Skin of body (tissue), 2 donors: ENCODE measurements at regions not wholly inside any gene's neighbourhood (a gene's known extent, or its start where the extent isn't known, plus 50 kb on each side); places are given as distances from the start of the nearest gene placed in this dataset. TPM values are rescaled to one million over a fixed set of nuclear protein-coding genes. Genes with fewer than 3 reads are reported as not detected.

ENCODE experiments used
- DNase-seq: peaks from one replicate; lab custom pipeline; 2025; lab: John Stamatoyannopoulos, UW
- small RNA-seq: library from RNA; depleted of rRNA; stranded (forward); fragments of <200 nt; gene quantifications from one replicate; pipeline ENCODE3, GENCODE V24; 2014; ENCODE audit warnings: low replicate concordance

DNA sequence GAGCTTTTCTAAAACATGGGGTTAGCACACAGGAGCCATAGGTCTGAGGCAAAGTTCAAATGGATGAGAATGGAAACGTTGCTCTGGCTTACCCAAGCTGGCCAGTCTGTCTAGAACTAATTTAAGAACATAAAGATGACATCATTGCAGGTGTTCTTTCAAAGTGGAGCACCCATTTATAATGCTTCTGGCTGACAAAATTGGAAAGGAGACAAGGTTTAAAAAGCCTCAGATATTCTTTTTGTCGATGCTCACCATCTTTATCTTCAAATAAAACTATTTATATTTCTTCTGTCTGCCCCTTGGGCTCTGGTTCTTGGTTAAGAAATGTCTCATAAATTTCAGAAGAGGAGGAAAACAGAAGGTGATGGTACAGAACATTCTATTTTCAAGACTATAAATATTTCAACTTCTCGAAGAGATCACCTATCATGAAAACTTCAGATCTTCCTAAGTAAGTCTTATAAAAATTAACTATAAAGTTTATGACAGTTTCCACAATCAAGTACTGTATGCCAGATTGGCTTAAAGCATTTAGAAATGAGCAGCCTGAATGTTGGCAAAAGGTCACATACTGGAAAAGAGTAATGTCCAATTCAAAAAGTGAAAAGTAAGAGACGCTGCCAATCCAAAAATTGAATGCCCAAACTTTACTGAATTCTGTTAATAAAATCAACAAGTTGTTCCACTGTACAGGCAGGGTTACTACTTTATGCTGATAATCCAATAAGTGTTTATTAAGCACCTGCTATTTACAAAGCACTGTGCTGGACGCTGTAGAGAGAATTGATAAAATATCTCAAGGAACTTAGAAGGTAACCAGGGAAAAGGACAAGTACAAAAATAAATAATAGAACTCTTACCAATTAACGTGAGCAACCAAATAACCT, 92.0 kb downstream of the ETS2 start:
- no peak for DNase-seq

DNA sequence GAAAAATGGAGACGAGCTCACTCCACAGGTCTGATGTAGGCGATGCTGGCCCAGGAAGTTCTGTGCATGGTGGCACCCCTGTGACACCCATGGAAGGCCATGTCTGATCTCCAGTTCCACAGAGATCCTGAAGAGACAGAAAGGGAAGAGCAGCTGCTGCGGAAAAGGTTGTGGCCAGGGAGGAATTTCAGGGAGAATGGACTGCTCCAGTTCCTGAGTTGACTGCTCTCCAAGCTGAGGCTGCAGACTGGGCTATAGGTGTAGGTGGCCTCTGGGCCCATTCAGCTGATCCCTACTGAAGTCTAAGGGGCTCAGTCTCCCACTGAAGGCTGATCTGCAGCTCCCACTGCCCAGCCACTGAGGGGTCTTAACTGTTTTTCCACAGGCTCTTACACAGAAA, 89.2 kb downstream of the ETS2 start:
- no peak for DNase-seq

DNA sequence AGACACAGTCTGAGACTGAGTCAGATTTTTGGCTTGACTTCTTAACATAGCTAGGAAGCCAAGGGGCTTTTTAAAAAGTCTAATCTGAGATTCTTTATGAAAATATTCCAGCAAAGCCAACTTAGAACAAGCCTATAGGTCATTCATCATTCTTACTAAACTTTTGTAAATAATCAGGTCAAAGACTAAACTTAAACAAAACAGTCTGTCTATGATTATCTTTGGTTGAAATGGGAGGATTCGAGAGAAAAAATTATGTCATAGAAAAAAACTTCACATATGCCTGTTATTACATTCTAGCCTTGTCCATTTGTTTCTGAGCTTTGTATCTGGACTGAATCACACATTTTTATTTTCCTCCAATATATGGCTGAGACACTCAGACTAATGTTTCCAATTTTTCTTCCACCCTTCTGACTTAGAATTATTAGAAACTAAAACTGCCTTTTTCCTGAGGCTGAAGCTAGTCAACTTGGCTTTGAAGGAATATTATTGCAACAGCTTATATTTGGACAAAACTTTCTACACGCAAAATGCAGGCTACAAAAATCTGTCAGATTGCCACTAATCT, 83.3 kb downstream of the ETS2 start:
- peak; percentile 88 for DNase-seq

DNA sequence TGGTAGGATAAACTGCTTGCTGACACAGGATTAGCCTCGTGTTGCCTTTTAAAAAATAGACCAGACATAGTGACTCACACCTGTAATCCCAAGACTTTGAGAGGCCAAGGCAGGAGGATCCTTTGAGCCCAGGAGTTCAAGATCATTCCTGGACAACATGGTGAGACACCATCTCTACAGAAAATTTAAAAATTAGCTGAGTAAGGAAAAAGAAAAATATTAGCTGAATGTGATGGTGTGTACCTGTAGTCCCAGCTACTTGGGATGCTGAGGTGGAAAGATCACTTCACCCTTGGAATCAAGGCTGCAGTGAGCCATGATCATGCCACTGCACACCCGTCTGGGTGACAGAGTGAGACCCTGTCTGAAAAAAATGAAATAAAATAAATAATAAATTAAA, 82.0 kb downstream of the ETS2 start:
- no peak for DNase-seq

DNA sequence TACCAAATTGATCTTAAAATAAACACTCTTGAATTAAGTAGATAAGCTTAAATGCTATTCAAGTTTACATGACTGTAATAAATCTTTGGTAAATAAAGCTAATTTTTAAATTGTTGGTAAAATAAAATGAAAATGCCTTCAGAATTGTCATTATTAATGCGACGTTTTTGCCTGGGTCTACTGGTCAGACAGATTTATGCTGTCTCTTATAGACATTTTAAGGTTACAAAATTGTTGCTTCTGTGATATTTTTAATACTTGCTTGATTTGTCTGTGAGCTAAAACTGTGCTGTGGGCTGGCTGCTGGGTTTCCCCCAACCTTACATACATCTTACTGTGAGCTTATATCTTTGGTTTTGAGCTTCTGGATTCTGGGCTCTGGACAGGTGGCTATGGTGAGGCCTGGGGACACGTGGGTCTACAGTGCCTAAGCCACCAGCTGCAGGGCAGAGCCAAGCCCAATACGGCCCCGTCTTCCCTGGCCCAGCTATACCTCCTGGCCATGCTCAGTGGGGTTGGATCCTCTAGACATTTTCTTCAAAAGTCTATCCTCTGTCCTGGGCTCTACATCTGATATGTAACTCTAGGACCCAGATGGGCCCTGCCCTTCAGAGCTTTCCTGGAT, 81.4 kb downstream of the ETS2 start:
- DNase-seq, result no peak

DNA sequence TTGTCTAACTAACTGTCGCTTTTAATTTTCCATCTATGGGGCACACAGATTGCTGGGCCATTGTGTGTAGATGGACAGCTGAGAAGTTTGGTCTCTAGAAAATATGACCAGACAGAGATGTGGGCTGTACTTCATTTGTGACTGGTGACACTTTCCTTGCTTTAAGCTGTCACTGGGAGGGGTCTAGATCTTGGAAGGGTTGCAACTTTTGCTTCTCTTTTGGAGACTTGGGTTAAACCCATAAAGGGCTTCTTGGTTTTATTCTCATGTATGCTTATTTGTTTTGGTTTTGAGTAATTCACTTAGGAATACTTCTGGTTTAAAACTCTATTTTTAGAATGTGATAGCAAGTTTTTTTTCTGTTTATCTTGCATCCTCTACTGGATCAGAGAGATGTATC, 80.2 kb downstream of the ETS2 start:
- DNase-seq, result no peak

DNA sequence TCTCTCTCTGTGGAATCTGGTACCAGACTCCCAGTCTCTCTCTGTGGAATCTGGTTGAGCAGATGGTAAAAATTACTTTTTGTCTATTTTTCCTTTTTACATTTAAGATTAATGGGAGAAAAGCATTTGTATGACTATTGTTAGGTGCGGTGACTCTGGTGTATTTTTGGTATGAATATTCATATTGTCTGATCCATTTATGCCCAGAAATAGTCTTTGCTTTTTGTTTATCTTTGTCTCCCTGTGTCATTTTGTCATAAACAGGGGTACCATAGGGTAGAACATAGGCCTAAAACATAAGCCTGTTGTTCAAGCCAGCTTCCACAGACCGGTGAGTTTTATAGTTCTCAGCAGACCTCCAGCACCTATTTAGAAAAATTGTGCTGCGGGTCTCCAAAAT, 78.7 kb downstream of the ETS2 start:
- no peak for DNase-seq

DNA sequence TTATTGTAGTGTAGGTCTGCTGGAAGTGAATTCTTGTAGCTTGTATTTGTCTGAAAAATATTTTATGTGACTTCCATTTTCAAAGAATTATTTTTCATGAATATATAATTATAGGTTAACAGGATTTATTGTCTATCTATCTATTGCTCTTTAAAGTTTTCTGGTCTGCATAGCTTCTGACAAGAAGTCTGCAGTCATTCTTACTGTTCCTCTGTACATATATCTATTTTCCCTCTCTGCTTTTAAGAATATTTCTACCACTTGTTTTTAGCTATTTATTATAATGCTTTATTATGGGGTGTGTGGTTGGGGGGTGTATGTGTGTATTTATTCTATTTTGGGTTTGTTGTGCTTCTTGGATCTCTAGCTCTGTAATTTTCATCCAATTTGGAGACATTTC, 77.4 kb downstream of the ETS2 start:
- DNase-seq, result no peak

DNA sequence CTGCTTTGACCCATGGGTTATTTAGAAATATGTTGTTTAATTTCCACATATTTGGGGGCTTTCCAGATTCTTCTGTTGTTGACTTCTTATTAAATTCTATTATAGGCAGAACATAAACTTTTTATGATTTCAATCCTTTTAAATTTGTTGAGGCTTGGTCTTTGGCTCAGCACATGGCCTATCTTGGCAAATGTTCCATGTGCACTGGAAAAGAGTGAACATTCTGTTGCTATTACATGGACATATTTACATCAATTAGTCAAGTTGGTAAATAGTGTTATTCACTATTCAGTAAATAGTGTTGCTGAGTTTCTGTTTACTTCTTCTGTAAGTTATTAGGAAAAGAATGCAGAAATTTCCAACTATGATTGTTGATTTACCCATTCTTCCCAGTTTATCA, 75.4 kb downstream of the ETS2 start:
- no peak for DNase-seq

DNA sequence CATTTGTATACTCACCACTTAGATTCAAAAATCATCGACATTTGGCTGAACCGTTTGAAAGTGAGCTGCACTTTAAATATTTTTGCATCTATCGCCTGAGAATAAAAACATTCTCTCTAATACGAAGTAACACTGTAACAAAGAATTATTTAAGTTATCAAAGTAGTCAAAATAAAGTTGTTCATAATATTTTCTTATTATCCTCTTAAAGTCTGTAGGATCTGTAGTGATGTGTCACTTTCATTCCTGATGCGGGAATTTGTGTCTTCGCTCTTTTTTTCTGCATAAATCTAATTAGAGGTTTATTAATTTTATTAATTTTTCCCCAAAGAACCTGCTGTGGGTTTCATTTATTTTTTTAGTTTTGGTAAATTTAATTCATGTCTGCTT, 74.8 kb downstream of the ETS2 start:
- no peak for DNase-seq

DNA sequence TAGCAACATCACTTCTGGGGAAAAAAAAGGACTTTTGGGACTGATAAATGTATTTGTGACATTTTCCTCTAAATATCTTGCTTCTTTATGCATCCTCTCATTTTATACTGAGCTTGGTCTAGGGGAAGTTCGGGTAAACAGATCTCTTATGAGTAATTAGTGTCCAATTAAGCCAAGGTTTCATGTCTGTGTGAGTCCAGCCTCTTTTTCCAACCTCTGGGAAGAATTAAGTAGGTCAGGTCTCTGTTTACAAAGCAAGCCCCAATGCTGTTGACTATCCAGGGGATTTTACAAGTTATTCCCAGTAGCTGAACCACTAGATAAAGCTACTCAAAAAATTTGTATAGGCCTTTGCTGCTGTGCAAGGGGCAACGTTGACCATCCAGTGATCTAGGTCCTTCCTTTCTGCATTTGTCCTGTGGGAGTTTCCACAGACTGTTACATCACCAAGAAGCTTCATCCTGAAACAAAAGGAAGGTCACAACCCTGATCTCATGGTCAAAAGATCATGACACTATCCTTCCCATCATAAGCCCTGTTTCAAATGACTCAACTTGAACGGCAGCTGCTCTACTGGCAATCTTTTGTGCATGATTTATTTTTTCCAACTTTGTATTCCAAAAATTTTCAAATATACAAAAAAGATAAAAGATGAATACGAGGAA, 74.3 kb downstream of the ETS2 start:
- no peak for DNase-seq

DNA sequence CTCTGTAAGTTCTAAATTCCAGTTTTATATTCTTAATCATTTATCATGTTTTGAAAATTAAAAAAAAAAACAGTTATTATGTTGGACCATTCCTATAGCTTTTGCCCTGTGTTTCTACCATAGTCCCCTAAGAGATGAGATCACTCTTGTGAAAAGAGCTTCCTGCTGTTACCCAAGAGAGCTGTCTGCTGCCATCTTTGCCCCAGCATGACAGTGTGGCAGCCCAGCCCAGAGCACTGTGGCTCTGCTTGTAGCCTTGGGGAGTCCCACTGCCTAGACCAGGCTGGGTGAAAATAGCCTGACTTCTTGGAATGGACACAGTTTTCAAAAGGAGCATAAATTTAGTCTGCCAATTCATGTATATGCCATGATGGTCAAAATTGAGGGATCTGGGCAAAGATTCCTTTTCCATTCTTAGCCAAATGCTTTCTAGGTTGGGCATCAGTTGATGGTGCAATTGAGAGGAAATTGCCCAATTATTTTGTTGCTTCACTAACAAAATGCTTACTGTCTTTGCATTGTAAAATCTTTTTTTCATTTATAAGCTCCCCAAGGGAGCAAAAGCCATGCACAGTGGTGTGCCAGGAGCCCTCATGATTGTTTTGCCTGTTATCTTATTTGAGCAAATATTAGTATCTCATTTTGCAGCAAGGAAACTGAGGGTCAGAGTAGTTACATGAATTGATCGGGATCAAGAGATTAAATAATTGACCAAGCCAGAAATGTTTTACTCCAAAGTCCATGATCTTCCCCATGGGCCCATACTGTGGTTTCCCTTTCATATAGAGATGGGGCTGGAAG, 72.8 kb downstream of the ETS2 start:
- no peak for DNase-seq

DNA sequence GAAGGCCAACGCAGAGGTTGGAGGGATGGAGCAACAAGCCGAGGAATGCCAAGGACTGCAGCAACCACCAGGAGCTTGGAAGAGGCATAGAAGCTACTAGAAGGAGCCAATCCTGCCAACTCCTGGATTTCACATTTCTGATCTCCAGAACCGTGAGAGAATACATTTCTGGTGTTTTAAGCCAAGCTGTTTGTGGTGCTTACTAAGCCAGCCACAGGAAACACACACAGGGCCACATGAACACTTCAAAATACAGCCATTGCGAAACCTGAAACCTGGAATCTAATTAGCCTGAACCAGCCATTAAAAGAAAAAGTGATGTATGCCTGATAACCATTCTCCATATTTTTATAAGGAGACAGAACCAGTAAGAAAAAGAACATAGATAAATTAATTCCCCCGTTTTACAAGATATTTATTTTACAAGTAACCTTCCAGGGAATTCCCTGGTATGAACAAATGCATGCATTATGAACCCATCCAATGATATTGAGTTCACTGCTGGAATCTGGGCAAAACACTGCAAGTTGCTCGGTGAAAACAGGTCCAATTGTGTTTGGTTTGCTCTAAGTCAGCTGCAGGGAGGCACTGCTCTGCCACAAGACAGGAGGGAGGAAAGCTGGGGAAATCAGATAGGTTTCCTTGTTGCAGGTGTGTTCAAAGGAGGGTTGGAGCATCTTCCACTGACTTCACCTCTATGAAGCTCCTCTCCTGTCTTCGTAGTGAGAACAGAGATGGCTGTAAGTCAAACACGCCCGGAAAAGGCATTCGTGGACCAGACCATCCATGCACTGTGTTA, 70.2 kb downstream of the ETS2 start:
- no peak for DNase-seq

Small RNAs in the stretch of these regions (small RNA-seq; reads per million reads assigned to genes)
- gene RF00091, result not detected
